A673 (cell line): ENCODE measurements at regions not wholly inside any gene's neighbourhood (a gene's known extent, or its start where the extent isn't known, plus 50 kb on each side); places are given as distances from the start of the nearest gene placed in this dataset.

Source experiments
- BruUV-seq: library from RNA; stranded (reverse); fragments of 400-500 nt; replicated peaks from 2 replicates; lab custom pipeline; 2021; lab: Mats Ljungman, UMichigan
- CTCF ChIA-PET: fragments of 300-600 bp; sonication (Branson Sonifier 250); formaldehyde crosslinking; loops from one replicate; lab custom pipeline; 2022; ENCODE audit warnings: antibody characterized with exemption; lab: Charles Lee
- POLR2A ChIA-PET: fragments of 300-600 bp; sonication (Branson Sonifier 250); formaldehyde crosslinking; loops from one replicate; lab custom pipeline; 2022; ENCODE audit warnings: antibody characterized with exemption; ENCODE audit not compliant: low non-redundant PET; lab: Charles Lee
- DNase-seq: peaks from one replicate; pipeline ENCODE4 v3.0.0-alpha.2; 2015; ENCODE audit warnings: low spot score
- H3K27ac ChIP-seq: fragments of 200-600 bp; sonication (generic); 2 replicates; pipeline ENCODE4 v1.5.1; 2016; ENCODE audit warnings: mixed run types, low read depth, mild to moderate bottlenecking, mixed read lengths, antibody characterized with exemption, low read length; ENCODE audit not compliant: poor library complexity, severe bottlenecking
- H3K27me3 ChIP-seq: fragments of 200-600 bp; sonication (generic); replicated peaks from 2 replicates; pipeline ENCODE4 v1.6.1; 2017; ENCODE audit warnings: mixed run types, low read depth, mild to moderate bottlenecking, mixed read lengths, antibody characterized with exemption, low read length; ENCODE audit not compliant: insufficient read depth, poor library complexity
- H3K36me3 ChIP-seq: fragments of 200-600 bp; sonication (generic); 2 replicates; pipeline ENCODE4 v1.6.1; 2016; ENCODE audit warnings: mixed run types, mild to moderate bottlenecking, mixed read lengths, antibody characterized with exemption, low read length; ENCODE audit not compliant: insufficient read depth, poor library complexity, severe bottlenecking
- H3K4me1 ChIP-seq: fragments of 200-600 bp; sonication (generic); 2 replicates; pipeline ENCODE4 v1.6.1; 2017; ENCODE audit warnings: mixed run types, mild to moderate bottlenecking, mixed read lengths, antibody characterized with exemption, low read length; ENCODE audit not compliant: insufficient read depth, poor library complexity, severe bottlenecking
- H3K4me3 ChIP-seq: fragments of 200-600 bp; sonication (generic); 2 replicates; pipeline ENCODE4 v1.5.1; 2016; ENCODE audit warnings: low read depth, mixed run types, mild to moderate bottlenecking, mixed read lengths, low read length; ENCODE audit not compliant: poor library complexity, severe bottlenecking
- H3K9me3 ChIP-seq: fragments of 200-600 bp; sonication (generic); 2 replicates; pipeline ENCODE4 v1.6.1; 2016; ENCODE audit warnings: mixed run types, low read depth, mild to moderate bottlenecking, mixed read lengths, antibody characterized with exemption, low read length; ENCODE audit not compliant: poor library complexity, severe bottlenecking
- EZH2 ChIP-seq: fragments of 200-600 bp; sonication (generic); IDR thresholded peaks from 2 replicates; pipeline ENCODE4 v1.6.1; 2017; ENCODE audit warnings: borderline replicate concordance, low read depth, mild to moderate bottlenecking, mixed read lengths, antibody characterized with exemption, low read length; ENCODE audit not compliant: poor library complexity, severe bottlenecking
- intact Hi-C: fragments of 100-400 bp; cut with micrococcal nuclease; formaldehyde crosslinking; loops from one replicate; pipeline ENCODE4 v1.10.0; 2022; ENCODE audit not compliant: unreplicated experiment
- TF ChIP-seq, protein P1 (sequence below): fragments of 300-800, 200-600 bp; sonication (generic); conservative IDR thresholded peaks from 2 replicates; pipeline ENCODE4 v1.5.1; 2017; ENCODE audit warnings: low read depth, mild to moderate bottlenecking, antibody characterized with exemption, low read length, moderate library complexity, mixed read lengths

DNA sequence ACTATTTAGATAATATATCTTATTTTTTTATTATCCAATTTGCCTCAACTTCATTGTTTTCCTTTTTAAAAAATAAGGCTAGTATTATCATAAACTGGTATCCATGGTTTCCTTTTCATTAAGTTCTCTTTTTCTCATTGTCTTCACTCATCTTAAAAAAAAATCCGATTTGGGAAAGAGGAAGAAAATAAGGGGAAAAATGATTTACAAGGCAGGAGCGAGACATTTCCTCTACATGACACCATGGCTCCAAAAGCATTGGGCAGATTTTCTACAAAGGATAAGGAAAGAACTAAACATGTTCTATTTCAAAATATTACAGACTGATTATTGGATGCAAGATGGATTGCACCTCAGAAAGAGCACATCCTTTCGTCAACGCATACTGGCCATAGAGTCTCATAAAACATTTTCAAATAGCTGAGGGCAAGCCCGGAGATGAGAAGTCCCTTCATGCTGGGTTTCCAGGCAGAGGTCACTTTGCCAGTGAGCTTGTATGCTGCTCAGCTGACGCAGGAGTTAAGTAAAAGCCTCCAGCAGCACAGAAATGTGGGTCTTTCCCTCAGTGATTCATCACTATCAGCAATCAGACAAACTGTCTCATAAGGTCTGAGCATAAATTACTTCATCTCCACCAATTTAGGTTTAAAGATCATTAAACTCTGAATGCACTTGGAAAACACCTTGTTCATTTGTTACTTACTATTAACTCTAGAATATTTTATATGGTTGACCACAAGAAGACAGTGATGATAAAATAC, 129.0 kb upstream of the TNFAIP3 start:
- ChIA-PET POLR2A (no interaction called here), CTCF (no interaction called here)
- no peaks in the 10 kb centered on the region for H3K4me1 ChIP-seq
- no peaks in the 10 kb centered on the region for H3K9me3 ChIP-seq
- BruUV-seq, result no TSS peak
- no peak overlapping the region for H3K4me3 ChIP-seq
- peaks cover 10% of the 10 kb centered on the region for H3K27me3 ChIP-seq
- no peaks in the 10 kb centered on the region for H3K36me3 ChIP-seq
- intact Hi-C loops, result no loop called here
- DNase-seq, result no peak
- H3K27ac ChIP-seq, result no peak overlapping the region
- TF ChIP-seq EZH2, result no peak
- TF ChIP-seq, protein P1, sequence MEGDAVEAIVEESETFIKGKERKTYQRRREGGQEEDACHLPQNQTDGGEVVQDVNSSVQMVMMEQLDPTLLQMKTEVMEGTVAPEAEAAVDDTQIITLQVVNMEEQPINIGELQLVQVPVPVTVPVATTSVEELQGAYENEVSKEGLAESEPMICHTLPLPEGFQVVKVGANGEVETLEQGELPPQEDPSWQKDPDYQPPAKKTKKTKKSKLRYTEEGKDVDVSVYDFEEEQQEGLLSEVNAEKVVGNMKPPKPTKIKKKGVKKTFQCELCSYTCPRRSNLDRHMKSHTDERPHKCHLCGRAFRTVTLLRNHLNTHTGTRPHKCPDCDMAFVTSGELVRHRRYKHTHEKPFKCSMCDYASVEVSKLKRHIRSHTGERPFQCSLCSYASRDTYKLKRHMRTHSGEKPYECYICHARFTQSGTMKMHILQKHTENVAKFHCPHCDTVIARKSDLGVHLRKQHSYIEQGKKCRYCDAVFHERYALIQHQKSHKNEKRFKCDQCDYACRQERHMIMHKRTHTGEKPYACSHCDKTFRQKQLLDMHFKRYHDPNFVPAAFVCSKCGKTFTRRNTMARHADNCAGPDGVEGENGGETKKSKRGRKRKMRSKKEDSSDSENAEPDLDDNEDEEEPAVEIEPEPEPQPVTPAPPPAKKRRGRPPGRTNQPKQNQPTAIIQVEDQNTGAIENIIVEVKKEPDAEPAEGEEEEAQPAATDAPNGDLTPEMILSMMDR, result no peak

DNA sequence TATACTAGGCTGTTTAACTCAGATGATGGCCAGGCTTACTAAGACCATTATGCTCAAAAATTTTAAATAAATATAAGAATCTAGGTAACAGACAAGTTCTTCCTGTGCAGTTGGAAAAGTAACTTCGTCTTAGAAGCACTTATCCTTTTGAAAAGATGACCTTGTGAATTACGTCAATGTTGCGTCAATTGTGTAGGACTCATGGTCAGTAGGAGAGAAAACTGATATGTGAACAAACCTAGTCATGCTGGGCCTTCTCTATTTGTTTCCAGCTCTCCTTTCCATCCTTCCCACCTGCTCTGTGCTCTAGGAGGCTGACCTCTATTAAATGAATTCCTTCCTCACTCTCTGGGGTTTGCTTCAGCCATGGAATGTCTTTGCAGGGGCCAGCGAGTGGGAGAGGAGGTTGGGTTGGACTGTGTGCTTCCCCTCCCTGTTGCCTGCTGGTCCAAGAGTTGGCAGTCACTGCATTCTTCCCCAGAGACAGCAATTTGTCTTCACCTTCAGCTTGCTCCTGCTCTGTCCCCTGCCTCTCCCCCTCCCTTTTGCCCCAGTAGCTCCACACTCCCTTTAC, 128.0 kb upstream of the TNFAIP3 start:
- no peak for DNase-seq

DNA sequence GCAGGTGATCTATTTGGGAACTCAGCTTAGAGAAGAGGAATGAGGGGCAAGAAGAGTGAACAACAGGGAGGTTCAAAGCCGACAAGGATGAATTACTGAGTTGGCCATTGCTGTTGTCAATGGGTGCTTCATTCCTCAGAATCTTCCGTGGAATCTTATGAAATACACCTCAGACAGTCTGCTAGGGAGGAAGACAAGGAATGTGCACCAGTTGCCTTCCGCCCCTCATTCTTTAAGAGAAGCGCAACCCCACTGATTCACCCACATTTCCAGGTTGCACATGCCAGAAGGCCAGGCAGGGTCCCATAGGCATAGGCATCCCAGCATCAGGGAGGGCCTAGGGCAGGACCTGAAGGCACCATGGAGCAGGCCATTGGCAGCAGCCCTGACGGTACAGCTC, 127.5 kb upstream of the TNFAIP3 start:
- POLR2A ChIA-PET, result no interaction called here
- BruUV-seq, result no TSS peak
- no peak for TF ChIP-seq EZH2
- TF ChIP-seq, protein P1, result no peak
- Histone ChIP-seq H3K27me3 (peaks cover 10% of the 10 kb centered on the region), H3K4me3 (no peak overlapping the region), H3K27ac (no peak overlapping the region), H3K36me3 (no peaks in the 10 kb centered on the region), H3K9me3 (no peaks in the 10 kb centered on the region), H3K4me1 (no peaks in the 10 kb centered on the region)
- CTCF ChIA-PET, result no interaction called here
- intact Hi-C loops, result no loop called here
- DNase-seq, result no peak

More for the DNA sequence above, 128.0 kb upstream of the TNFAIP3 start:
- TF ChIP-seq, protein P1, result no peak
- no peak for TF ChIP-seq EZH2
- Histone ChIP-seq H3K36me3 (no peaks in the 10 kb centered on the region), H3K9me3 (no peaks in the 10 kb centered on the region), H3K4me3 (no peak overlapping the region), H3K4me1 (no peaks in the 10 kb centered on the region), H3K27me3 (peaks cover 10% of the 10 kb centered on the region), H3K27ac (no peak overlapping the region)
- ChIA-PET POLR2A (no interaction called here), CTCF (no interaction called here)
- BruUV-seq, result no TSS peak
- intact Hi-C loops, result no loop called here
